ENCODE measurements at regions not wholly inside any gene's neighbourhood (a gene's known extent, or its start where the extent isn't known, plus 50 kb on each side); places are given as distances from the start of the nearest gene placed in this dataset.

GRCh38 chr18:56493531-56493930 is 144.9 kb downstream of the TXNL1 start:
- TF ChIP-seq POLR2A (IDR thresholded peaks at IDR 0.05) (no peak), CTCF (IDR thresholded peaks at IDR 0.05) (no peak)
